HG02759 (cell line): ENCODE measurements at regions not wholly inside any gene's neighbourhood (a gene's known extent, or its start where the extent isn't known, plus 50 kb on each side); places are given as distances from the start of the nearest gene placed in this dataset.
A peak's percentile ranks its signal among the peaks of the same experiment; 100 is the strongest.
"Not testable (repeated sequence)": the region's sequence is repeated elsewhere in the genome, so short reads cannot be mapped to it uniquely, and the experiment has no call there.

ENCODE experiments used
- ATAC-seq: cut with Tn5 transposase; IDR thresholded peaks from one replicate; pipeline ENCODE4 v1.9.1; 2021; ENCODE audit warnings: mild to moderate bottlenecking, moderate library complexity; ENCODE audit not compliant: unreplicated experiment

DNA sequence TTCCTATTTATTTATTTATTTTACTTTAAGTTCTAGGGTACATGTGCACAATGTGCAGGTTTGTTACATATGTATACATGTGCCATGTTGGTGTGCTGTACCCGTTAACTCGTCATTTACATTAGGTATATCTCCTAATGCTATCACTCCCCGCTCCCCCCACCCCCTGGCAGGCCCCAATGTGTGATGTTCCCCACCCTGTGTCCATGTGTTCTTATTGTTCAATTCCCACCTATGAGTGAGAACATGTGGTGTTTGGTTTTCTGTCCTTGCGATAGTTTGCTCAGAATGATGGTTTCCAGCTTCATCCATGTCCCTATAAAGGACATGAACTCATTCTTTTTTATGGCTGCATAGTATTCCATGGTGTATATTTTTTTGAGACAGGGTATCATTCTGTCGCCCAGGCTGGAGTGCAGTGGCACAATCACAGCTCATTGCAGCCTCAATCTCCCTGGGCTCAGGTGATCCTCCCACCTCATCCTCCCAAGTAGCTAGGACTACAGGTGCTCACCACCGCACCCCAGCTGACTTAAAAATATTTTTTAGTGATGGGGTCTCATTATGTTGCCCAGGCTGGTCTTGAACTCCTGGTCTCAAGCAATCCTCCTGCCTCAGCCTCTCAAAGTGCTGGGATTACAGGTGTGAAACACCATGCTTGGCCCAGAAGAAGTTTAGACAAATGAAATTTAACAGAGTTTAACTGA is 140.6 kb downstream of the NPIPB5 start:
- not testable (repeated sequence) for ATAC-seq

GRCh38 chr16:22652463-22652845 is 141.8 kb downstream of the NPIPB5 start:
- no peak for ATAC-seq

GRCh38 chr16:22653876-22654275 is 143.2 kb downstream of the NPIPB5 start:
- no peak for ATAC-seq

- not testable (repeated sequence) for ATAC-seq
Measured at GRCh38 chr16:22656573-22656972, 145.9 kb downstream of the NPIPB5 start.

DNA sequence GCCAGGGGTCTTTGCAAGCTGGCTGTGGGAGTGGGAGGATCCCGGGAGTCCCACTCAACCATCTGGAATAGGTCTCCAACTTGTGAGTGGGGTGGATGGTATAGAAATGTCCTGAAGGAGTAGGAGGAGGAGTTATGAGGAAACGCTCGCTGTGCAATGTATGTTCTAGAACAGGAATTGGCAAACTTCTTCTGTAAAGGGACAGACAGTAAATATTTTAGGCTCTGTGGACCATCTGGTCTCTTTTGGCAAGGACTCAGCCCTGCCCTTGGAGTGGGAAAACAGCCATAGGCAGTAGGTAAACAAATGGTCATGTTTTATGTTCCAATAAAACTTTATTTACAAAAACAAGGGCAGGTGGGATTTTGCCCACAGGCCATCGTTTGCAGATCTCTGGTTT is 149.2 kb downstream of the NPIPB5 start:
- no peak for ATAC-seq

DNA sequence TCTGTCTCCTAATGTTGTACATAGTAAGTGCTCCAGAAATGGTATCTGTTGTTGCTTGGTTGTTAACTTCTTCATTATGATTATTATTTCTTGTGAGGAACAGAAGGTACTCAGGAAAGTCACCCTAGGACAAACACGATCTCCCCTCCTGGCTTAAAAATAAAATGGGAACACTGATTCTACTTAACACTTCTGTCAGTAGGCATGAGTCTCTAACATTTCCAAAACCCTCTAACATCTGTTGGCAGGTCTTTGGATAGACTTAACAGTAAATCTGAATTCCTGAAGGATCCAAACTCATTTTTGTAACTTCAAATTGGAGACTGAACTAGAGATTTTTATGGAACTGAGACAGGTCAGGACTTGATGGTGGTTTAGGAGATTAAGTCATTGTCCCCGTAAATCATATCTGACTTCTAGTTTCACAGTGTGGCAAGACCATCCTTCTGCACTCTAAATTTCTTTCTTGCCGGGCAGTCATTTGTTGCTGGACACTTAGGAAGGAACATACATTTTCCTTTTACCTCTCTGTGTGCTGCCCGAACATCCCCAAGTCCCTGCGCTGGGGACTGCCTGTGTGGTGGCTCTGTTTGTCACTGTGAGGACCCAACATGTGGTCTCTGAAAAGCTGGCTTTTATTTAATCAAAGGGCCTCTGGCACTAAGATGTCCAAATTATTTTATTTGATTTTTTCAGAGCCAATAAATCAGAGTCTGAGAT is 149.9 kb downstream of the NPIPB5 start:
- ATAC-seq, result no peak

- ATAC-seq, result no peak
Measured at GRCh38 chr16:22661161-22661647, 150.5 kb downstream of the NPIPB5 start.

GRCh38 chr16:22662958-22663357 is 151.0 kb upstream of the HS3ST2 start:
- ATAC-seq, result not testable (repeated sequence)

GRCh38 chr16:22663389-22664064 is 150.4 kb upstream of the HS3ST2 start:
- ATAC-seq, result no peak

DNA sequence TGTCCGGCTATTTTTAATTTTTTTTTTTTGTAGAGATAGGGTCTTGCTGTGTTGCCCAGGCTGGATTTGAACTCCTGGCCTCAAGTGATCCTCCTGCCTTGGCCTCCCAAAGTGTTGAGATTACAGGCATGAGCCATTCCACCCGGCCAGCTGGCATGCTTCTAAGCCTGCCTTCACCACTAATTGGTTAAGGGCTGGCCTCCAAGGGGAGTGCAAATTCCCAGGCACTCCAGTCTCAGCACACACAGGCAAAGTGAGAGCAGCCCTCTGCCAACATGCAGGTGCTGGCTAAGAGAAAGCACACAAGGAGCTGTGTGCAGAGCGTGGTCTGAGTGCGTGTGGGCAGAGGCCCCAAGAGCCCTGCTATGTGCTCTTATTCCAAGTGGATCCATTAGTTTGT is 149.8 kb upstream of the HS3ST2 start:
- no peak for ATAC-seq

DNA sequence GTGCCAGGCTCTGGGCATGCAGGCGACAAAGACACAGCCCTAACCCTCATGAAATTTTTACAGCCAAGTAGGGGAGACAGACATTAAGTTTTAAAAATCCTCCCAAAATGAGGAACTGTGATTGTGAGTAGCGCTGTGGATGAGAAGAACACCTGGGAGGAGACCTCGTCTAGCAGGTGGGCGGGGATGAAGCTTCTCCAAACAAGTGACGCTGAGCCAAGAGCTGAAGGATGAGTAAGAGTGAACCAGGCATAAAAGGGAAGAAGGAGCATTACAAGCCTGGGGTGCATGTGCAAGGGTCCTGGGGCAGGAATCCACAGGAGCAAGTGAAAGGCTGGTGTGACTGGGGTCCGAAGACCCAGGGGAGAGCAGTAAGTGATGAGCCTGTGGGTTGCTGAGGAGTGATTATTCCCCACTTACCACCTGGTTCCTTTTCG is 149.4 kb upstream of the HS3ST2 start:
- no peak for ATAC-seq

GRCh38 chr16:22665048-22665797 is 148.7 kb upstream of the HS3ST2 start:
- no peak for ATAC-seq

DNA sequence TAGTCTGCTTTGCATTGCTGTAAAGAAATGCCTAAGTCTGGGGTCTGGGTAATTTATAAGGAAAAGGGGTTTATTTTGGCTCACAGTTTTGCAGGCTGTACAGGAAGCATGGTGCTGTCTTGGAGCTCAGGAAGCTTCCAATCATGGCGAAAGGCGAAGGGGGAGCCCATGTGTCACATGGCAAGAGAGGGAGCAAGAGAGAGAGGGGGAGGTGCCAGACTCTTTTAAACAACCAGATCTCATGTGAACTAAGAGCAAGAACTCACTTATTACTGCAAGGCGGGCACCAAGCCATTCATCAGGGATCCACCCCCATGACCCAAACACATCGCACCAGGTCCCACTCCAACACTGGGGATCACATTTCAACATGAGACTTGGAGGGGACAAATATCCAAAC is 148.2 kb upstream of the HS3ST2 start:
- no peak for ATAC-seq

GRCh38 chr16:22668318-22668717 is 145.6 kb upstream of the HS3ST2 start:
- no peak for ATAC-seq

DNA sequence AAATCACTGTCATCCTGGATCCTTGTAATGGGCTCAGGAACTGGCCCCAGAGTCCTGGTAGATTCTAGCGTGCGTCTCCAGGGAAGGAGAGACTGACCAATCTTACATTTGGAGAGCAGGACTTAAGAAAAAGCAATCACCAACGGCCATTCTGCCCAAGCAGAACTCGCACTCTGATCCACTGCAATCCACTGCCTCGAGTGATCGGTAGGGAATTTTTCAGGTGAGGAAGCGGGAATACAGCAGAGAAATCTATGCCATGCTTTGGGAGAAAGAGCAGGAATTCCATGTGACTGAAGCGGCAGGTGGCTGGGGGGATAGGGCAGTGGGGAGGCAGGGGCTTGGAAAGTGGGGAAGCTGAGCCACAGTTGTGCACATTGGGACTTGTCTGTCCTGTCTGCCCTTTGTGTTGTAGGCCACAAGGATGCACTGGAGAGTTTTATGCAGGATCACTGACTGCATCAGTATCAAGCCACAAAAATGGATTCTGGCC is 143.9 kb upstream of the HS3ST2 start:
- no peak for ATAC-seq

GRCh38 chr16:22670551-22671041 is 143.4 kb upstream of the HS3ST2 start:
- ATAC-seq, result peak; percentile 64

GRCh38 chr16:22671301-22672076 is 142.5 kb upstream of the HS3ST2 start:
- no peak for ATAC-seq

- no peak for ATAC-seq
Measured at GRCh38 chr16:22672830-22673210, 141.1 kb upstream of the HS3ST2 start.

DNA sequence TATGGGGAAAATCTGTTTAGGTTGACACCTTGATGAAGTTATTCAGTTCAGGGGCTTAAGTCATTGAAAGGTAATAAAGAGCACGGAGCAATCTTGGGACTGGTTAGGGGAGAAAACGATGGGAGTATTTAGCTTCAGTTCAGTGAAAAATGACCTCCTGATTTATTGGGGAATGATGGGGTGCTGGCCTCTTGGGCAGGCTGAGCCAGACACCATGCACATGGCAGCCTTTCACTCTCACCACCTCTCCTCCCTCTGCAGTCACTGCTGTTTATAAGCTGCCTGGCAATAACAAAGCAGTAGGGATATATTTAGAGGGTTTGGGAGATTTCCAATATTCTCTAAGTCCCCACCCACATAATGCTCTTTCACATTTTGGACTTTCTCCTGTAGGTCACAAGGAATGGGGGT is 140.5 kb upstream of the HS3ST2 start:
- no peak for ATAC-seq

- ATAC-seq, result no peak
Measured at GRCh38 chr16:22674832-22675191, 139.2 kb upstream of the HS3ST2 start.
